GM19397 (cell line): ENCODE measurements at regions not wholly inside any gene's neighbourhood (a gene's known extent, or its start where the extent isn't known, plus 50 kb on each side); places are given as distances from the start of the nearest gene placed in this dataset.
"Not testable (repeated sequence)": the region's sequence is repeated elsewhere in the genome, so short reads cannot be mapped to it uniquely, and the experiment has no call there.

Experiments
- ATAC-seq: cut with Tn5 transposase; IDR thresholded peaks from one replicate; pipeline ENCODE4 v1.9.1; 2021; ENCODE audit warnings: mild to moderate bottlenecking, moderate library complexity; ENCODE audit not compliant: unreplicated experiment

DNA sequence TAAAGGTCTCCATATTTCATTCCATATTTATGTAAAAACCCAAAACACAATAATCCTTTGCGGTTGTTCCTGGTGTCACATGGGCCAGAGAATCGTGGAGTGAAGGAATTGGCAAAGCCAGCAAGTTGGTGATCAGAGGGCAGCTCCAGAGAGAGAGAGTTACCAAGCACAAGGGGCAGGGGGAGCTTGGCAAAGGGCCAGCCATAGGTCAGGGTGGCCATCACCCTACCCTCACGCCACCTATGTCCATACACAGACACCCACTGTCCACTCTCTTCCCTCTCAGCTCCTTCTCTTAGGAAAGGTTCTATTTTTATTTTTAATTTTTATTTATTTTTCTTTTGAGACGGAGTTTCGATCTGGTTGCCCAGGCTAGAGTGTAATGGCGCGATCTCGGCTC lies 163.2 kb upstream of the JARID2 start:
- ATAC-seq: no peak

DNA sequence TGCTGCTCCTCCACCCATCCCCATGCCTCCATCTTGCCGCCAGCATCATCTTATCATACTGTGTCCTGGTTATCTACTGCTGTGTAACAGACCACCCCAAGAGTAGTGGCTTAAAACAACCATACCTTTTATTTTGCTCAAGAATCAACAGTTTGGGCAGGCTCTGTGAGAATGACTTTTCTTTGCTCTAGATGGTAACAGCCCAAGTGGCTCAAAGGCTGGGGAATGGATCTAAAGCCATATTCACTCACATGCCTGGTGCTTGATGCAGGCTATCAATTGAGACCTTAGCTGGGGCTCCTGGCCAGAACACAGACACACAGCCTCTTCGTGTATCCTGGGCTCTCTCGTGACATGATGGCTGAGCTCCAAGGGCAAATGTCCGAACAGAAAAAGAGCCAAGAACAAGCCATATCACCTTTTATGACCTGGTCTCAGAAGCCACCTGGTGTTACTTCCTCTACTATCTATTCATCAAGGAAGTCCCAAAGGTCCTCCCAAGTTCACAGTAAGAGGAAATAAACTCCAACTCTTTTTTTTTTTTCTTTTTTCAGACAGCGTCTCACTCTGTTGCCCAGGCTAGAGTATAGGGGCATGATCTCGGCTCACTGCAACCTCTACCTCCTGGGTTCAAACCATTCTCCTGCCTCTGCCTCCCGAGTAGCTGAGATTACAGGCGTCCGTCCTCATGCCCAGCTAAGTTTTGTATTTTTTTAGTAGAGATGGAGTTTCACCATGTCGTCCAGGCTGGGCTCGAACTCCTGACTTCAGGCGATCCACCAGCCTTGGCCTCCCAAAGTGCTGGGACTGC lies 159.3 kb upstream of the JARID2 start:
- no peak for ATAC-seq

DNA sequence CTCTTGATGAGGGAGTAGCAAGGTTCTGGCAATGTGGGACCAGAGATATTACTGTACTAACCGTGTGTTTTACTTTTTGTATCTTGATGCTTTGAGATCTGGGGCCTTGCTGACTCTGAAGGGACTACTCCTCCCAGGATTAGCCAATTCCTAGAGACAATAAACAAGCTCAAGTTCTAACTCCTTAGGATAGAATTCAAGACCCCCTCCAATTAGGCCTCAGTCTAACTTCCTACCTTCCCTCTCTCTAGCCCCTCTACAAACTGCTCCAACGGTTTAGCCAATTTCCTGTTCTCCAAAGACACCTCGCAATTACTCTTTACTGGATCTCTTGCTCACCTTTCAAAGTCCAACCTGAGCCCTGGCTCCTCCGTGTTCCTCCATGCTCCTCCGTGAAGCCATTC lies 158.7 kb upstream of the JARID2 start:
- no peak for ATAC-seq

DNA sequence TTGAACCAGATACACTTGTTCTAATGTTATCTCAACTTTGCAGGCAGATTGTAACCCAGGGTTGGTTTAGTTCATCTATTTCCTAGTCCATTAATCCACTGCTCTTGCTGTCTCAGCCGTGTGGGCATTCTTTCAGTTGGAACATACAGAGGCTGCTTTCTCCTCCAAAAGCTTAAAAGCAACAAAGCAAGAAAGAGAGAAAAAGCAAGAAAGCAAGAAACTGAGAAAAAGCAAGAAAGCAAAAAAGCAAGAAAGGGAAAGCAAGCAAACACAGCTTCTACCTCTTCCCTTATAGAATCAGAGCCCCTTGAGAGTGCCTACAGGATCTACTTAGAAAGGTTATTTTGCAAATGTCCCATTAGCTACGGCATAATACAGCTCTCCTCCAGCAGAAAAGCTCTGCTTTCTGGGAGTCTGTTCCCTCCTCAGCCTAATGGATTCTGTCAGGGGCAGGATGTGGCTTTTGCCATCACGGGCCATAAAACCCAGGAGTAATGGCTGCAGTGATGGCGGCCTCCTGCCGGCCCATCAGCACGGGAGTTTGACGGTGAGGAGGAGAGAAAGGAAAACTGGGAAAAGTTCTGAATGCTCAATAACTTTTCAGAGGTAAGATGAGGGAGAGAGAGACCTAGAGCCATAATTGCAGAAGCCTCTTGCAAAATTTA lies 156.8 kb upstream of the JARID2 start:
- no peak for ATAC-seq

DNA sequence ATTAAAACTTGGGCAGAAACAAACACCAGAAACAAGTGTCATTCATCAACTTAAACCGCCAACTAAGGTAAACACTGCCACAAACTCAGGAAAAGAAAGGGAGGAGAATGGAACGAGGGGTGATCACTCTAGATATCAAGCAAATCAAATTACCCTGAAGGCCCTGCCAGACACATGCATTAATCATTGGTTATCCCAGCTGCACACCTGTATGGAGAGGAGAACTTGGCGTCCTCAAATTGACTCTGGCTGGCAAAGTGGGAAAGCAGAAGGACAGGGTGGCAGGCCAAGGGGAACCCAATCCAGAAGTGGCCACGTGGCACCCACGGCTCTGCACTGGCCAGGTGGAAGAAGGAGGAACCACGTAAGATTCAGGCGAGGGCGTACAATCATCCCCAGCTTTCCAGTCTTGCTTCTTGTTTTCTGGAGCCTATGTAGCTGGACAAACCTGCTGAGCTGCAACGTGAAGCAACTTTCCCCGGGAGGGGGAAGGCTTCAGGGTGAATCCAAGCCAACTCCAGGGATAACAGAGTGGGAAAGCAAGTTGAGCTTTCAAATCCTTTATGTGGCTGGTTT lies 156.2 kb upstream of the JARID2 start:
- ATAC-seq: no peak

DNA sequence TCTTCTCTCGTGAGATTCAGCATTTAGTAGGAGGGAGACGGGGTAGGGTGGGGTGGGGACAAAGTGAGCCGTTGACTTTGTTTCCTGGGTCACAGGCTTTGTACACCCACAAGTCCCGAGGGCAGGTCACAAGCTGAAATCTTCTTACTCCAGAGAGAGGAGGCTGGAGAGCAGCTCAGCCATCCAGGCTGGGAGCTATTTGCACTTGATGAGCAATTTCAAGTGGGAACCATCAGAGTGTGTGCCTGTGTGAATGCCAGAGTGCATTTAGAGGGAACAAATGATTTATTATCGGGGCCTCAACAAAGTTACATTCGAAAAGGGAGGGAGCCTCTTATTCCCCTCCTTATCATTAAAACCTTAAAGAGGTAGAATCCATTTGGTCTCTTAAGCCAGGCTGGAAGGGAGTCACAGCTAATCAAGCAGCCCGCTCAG lies 155.7 kb upstream of the JARID2 start:
- no peak for ATAC-seq

DNA sequence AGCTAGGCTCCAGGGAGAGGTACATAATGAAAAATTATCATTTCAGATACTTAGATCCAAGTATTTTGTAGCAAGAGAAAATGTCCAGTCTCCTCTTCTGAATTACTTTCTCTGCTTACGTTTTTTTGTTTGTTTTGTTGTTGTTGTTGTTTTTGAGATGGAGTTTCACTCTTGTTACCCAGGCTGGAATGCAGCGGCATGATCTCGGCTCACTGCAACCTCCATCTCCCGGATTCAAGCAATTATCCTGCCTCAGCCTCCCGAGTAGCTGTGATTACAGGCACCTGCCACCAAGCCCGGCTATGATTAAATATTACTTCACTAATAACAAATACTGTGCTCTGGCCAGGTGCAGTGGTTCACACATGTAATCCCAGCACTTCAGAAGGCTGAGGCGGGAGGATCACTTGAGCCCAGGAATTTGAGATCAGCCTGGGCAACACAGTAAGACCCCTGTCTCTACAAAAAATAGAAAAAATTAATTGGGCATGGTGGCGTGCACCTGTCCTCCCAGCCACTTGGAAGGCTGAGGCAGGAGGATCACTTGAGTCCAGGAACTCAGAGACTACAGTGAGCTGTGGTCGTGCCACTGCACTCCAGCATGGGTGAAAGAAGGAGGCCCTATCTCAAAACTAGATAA lies 155.0 kb upstream of the JARID2 start:
- ATAC-seq: no peak

DNA sequence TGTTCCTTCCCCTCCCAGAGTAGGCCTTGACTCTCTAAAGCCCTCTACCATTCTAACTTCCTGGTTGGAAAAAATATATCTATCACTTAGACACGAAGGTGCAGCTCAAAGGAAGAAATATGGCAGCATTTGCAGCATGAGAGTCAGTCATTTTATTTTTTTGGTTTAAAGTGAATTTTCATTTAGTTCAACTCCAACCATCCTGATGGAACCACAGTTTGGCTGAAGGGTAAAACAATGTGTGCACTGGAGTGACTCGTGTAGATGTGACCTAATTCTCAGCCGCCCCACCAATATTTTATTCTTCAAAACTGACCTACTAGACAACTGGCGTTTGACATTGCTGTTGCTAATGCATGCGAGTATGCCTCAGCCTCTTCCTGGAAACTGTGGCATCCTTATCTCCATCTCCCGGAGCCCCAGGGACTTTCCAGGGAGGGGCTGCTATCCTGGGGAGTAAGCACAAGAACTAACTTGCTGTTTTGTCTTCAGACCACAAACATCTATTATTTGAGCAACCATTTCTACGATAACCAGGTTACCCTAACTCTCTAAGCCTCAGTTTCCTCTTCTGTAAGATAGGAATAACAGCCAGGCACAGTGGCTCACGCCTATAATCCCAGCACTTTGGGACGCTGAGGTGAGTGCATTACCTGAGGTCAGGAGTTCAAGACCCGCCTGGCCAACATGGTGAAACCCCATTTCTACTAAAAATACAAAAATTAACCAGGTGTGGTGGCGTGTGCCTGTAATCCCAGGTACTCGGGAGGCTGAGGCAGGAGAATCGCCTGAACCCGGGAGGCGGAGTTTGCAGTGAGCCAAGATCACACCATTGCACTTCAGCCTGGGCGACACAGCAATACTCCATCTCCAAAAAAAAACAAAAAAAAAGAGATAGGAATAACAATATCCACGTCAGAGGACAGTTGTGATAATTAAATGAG lies 148.7 kb upstream of the JARID2 start:
- ATAC-seq: no peak

DNA sequence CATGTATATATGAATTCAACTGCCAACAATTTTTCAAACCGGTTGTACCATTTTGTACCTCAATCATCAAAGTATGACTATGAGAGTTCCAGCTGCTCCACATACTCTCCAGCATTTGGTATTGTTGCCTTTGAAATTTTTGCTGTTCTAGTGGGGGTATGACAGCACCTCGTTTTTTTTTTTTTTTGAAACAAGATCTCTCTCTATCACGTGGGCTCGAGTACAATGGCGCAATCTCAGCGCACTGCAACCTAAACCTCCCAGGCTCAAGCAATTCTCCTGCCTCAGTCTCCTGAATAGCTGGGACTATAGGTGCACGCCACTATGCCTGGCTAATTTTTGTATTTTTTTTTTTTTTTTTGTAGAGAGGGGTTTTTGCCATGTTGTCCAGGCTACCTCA lies 144.7 kb upstream of the JARID2 start:
- ATAC-seq: no peak

DNA sequence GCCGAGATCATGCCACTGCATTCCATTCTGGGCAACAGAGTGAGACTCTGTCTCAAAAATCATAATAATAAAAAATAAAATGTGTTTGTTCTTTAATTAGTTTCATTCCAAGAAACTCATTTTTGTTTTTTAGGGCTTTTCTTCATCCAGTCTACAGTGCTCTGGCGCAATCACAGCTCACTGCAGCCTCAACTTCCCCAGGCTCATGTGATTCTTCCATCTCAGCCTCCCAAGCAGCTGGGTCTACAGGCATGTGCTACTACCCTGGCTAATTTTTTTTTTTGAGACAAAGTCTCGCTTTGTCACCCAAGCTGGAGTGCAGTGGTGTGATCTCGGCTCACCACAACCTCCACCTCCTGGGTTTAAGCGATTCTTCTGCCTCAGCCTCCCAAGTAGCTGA lies 143.6 kb upstream of the JARID2 start:
- ATAC-seq: no peak

DNA sequence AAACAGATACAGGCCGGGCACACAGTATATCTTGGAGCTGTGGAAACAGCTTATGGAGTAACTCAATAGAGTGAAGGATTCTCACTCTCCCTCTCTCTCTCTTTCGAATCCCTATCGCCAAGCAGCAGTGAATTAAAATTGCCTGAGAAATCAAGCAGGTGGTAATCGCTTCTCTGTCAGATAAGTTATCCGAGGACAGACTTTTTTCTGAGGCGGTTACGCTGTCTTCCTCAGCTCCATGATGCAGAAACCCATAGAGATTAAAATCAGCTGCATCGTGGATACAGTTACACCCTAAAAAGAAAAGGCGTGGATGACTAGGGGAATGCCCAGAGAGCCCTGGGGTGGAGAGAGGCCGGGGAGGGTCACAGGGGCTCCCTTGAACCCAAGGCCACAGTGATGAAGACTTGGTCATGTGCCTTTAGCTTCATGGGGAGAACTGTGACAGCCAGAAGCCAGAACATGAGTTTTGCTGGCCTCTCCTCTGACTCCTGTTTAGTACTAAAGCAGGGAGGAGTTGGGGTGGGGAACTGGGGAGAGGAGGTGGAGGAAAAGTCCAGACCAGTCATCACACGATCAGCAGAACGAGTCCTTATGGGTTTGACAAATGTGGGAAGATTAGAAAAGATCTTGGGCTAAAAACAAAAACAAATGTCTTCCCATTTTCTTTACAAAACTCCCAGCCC lies 138.8 kb upstream of the JARID2 start:
- ATAC-seq: no peak

DNA sequence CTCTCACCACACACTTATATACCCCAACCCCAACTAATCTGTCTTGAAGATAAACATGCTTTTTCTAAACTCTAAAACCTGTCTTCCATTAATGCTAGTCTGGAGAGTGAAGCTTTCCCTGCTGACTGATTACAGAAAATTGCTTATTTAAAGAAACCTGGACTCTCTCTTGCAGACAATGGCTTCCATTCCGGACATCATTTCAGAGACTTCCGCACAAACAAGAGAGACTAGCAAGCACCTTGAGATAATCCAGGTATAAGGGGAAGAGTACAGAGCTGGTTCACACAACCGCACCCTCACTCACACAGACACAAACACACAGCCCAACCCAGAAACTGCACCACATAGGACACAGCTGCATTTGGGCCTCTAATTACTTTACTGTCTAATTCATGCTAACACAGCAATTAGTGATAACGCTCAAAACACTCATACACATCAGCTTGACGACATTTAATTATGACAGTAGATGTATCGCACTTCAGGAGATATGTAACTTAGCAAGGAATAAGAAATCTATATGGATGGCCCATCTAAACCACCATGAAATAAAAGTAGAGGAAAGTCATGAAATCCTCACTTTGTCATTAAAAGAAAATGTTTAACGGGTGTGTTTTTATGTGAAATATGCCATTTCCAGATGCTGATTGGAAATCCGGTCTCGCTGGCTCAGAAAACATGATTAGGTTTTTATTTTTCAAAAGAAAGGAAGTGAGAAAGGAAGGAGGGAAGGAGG lies 138.1 kb upstream of the JARID2 start:
- no peak for ATAC-seq

DNA sequence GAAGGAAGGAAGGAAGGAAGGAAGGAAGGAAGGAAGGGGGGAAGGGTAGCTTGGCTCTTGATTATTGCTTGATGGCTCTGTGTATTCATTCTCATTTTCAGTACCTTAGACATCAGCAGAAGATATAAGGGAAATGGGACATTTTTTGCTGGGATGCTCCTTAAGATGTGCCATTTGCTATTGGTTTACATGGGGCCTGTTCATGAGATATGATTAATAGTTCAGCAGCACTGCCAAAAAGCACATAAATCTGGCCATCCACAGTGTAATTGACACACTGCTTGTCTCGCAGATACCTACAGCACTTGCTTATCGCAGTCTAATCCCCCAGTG lies 137.5 kb upstream of the JARID2 start:
- no peak for ATAC-seq

DNA sequence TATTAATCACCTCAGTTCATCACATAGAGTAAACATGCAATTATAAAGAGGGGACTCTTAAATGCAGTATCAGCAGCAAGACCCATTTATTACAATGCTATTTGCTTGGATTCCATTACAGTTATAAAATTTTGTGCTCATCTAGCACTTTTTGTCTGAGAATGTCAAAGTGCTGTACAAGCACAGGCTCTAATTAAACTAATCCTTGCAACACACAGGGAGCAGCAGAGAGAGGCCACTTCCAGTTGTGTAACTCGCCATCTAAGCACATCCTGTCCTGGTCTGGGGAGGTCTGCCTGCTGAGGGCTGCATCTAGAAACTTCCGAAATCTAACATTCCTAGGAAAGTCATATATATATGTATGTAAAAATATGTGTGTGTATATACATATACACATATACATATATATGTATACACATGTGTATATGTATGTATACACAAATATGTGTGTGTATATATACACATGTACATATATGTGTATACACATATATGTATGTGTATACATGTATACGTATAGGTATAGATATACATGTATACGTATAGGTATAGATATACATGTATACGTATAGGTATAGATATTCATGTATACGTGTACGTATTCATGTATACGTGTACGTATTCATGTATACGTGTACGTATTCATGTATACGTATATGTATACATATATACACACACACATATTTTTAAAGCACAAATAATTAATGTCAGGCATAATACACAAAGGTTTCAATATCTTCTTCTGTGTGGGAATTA lies 136.4 kb upstream of the JARID2 start:
- ATAC-seq: no peak

DNA sequence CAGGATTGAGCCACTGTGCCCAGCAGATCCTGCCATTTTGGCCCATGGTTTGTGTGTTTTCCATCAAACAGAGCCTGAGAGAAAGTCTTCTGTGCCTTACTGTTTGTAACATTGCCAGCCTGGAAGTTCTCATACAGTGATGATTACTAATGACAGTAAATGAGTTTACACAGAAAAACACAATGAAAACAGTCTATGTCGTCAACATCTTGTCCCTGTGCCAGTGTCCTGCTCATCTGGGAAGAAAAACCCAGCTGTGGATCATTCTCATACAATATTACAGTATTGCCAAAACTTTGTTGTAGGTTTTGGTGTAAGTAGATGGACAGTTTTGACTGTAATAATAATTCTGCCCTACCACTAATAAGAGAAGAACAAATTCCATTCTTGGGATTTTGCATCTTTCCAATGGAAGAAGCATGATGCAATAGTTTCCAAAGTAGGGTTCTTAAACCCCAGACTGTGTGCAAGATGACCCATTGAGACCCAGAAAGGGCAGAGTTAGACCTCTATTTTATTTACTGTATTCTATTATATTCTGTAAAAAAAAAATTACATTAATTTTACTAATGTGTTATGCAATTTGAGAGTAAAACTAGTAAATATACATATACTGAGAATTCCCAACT lies 135.0 kb upstream of the JARID2 start:
- ATAC-seq: no peak

DNA sequence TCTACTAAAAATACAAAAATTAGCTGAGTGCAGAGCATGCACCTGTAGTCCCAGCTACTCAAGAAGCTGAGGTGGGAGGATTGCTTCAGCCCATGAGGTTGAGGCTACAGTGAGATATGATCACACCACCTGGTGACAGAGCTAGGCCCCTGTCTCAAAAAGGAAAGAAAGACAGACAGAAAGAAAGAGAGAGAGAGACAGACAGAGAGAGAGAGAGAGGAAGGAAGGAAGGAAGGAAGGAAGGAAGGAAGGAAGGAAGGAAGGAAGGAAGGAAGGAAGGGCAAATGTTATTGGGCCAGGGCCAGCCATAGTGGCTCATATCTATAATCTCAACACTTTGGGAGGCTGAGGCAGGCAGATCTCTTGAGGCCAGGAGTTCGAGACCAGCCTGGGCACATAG lies 134.3 kb upstream of the JARID2 start:
- ATAC-seq: not testable (repeated sequence)

DNA sequence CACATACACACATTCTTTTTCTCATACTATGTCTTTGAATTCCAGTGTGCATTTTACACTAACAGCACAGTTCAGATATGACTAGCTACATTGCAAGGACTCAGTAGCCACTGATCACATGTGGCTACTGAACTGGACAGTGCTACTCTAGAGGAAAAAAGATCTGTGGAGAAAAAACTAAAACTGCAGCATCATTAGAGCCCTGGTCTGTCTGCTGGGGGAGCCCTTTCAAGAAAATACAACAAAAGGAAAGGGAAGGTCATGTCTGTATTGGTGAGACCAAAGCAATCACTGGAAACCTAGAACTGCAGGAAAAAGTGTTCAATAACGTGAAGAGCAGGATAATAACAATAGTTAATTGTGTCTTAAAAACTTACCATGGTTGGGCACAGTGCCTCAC lies 132.3 kb upstream of the JARID2 start:
- ATAC-seq: no peak

DNA sequence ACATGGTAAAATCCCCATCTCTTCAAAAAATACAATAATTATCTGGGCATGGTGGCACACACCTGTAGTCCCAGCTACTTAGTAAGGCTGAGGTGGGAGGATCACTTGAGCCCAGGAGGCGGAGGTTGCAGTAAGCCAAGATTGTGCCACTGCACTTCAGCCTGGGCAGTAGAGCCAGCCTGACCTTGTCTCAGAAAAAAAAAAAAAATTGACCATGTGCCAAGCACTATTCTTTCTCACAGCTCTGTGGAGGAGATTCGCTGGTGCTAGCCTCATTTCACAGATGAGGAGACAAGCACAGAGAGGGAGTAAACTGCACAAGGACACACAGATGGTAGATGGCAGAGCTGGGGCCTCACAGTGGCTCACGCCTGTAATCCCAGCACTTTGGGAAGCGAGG lies 131.8 kb upstream of the JARID2 start:
- ATAC-seq: no peak
